ENCODE measurements at regions not wholly inside any gene's neighbourhood (a gene's known extent, or its start where the extent isn't known, plus 50 kb on each side); places are given as distances from the start of the nearest gene placed in this dataset.
"Not testable (repeated sequence)": the region's sequence is repeated elsewhere in the genome, so short reads cannot be mapped to it uniquely, and the experiment has no call there.

DNA sequence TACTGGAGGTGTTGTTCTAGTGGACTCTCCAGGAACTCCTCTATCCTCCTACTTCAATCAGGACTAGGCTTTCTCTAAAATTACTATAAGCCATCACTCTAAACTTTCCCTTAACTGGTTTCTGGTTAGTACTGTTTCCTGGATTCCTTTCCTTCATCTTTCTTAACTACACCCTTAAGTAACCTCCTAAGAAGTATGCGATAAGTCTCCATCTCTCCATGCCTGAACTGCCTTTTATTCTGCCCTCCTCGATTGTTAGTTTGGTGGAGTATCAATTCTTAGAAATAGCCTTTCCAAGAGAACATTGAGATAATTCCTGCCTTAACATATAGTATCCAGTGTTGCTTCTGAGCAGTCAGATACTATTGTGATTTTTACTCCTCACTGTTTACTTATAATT lies 162.9 kb upstream of the PDE4B start:
- TF ChIP-seq CTCF (IDR thresholded peaks at IDR 0.05; ENCODE audit: extremely low read depth, insufficient read depth, missing control alignments), result no peak
- no peak for DNase-seq (ENCODE audit: low spot score)
- in situ Hi-C loops (cut with MboI; ENCODE audit: low pct_unique_long_range_greater_than_20kb, low sequenced_read_pairs, unreplicated experiment), result no loop called here

DNA sequence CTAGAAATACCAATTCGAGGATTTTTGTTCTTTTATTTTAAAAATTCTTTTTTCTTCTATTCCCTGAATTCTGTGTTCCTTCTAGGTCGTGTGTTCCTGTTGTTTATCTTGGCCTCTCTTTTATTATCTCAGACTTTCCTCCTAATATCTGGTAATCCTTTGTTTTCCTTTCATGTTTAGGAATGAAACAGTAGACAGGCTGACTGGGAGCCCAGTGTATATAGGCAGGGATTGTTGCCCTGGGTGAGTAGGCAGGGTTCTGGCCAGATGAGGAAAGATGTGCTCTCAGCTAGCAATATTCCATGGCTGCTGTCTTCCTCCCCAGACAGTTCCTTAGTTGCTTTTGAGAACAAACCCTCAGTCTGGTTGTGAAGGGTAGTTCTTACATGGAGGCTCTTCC lies 161.8 kb upstream of the PDE4B start:
- no peak for DNase-seq (ENCODE audit: low spot score)
- no peak for TF ChIP-seq CTCF (IDR thresholded peaks at IDR 0.05; ENCODE audit: extremely low read depth, insufficient read depth, missing control alignments)
- in situ Hi-C loops (cut with MboI; ENCODE audit: low pct_unique_long_range_greater_than_20kb, low sequenced_read_pairs, unreplicated experiment), result no loop called here

DNA sequence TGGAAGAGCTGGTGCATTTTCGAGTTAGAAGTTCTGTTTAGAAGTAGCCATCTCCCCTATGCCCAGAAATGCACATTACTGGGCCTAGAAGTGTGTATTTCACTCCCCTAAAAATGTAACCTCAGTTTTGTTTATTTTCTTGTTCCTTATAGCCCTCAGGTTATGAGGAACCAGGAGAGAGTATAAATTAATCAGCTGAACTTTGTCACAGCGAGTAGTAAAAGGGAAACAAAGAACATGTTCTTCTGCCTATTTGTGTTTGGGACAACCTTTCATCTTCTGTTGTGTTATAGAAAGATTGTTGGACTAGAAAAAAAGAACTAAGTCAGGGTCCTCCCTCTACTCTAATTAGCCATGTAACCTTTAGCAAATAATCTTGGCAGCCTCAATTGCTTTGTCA lies 160.5 kb upstream of the PDE4B start:
- TF ChIP-seq CTCF (IDR thresholded peaks at IDR 0.05; ENCODE audit: extremely low read depth, insufficient read depth, missing control alignments), result no peak
- DNase-seq (ENCODE audit: low spot score), result no peak
- in situ Hi-C loops (cut with MboI; ENCODE audit: low pct_unique_long_range_greater_than_20kb, low sequenced_read_pairs, unreplicated experiment), result no loop called here

DNA sequence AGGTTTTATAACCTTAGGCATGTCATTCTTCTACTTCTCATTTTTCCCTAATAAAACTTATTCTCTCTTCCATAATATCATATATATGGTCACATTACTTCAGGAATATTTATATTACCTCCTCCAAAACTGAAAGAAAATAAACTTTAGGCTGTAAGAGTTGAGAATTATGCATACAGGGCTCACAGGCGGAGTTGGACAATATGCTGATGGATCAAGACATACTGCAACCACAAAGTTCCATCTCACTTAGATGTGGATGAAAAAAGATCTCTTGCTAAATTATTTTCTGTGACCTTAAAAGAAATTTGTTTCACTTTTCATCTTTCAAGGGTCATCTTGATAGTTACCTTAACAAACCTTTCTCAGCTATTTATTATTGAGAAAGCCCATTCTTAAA lies 152.6 kb upstream of the PDE4B start:
- no peak for TF ChIP-seq CTCF (IDR thresholded peaks at IDR 0.05; ENCODE audit: extremely low read depth, insufficient read depth, missing control alignments)
- DNase-seq (ENCODE audit: low spot score), result no peak
- in situ Hi-C loops (cut with MboI; ENCODE audit: low pct_unique_long_range_greater_than_20kb, low sequenced_read_pairs, unreplicated experiment), result no loop called here

- in situ Hi-C loops (cut with MboI; ENCODE audit: low pct_unique_long_range_greater_than_20kb, low sequenced_read_pairs, unreplicated experiment); DNase-seq (ENCODE audit: low spot score): not testable (repeated sequence)
Observed at GRCh38 chr1:65649185-65649584, 143.5 kb upstream of the PDE4B start.

- TF ChIP-seq CTCF (IDR thresholded peaks at IDR 0.05; ENCODE audit: extremely low read depth, insufficient read depth, missing control alignments), result no peak
- no peak for DNase-seq (ENCODE audit: low spot score)
- in situ Hi-C loops (cut with MboI; ENCODE audit: low pct_unique_long_range_greater_than_20kb, low sequenced_read_pairs, unreplicated experiment), result no loop called here
Observed at GRCh38 chr1:65650682-65651081, 142.0 kb upstream of the PDE4B start.

DNA sequence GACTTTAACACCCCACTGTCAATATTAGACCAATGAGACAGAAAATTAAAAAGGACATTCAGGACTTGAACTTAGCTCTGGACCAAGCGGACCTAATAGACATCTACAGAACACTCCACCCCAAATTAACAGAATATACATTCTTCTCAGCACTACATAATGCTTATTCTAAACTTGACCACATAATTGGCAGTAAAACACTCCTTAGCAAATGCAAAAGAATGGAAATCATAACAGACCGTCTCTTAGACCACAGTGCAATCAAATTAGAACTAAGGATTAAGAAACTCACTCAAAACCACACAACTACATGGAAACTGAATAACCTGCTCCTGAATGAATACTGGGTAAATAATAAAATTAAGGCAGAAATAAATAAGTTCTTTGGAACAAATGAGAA lies 138.2 kb upstream of the PDE4B start:
- DNase-seq (ENCODE audit: low spot score); in situ Hi-C loops (cut with MboI; ENCODE audit: low pct_unique_long_range_greater_than_20kb, low sequenced_read_pairs, unreplicated experiment): not testable (repeated sequence)

DNA sequence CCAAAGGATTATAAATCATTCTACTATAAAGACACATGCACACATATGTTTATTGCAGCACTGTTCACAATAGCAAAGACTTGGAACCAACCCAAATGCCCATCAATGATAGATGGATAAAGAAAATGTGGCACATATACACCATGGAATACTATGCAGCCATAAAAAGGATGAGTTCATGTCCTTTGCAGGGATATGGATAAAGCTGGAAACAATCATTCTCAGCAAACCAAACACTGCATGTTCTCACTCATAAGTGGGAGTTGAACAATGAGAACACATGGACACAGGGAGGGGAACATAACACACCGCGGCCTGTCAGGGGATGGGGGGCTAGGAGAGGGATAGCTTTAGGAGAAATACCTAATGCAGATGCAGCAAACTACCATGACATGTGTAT lies 135.1 kb upstream of the PDE4B start:
- in situ Hi-C loops (cut with MboI; ENCODE audit: low pct_unique_long_range_greater_than_20kb, low sequenced_read_pairs, unreplicated experiment); DNase-seq (ENCODE audit: low spot score): not testable (repeated sequence)
